ENCODE measurements at regions not wholly inside any gene's neighbourhood (a gene's known extent, or its start where the extent isn't known, plus 50 kb on each side); places are given as distances from the start of the nearest gene placed in this dataset.

DNA sequence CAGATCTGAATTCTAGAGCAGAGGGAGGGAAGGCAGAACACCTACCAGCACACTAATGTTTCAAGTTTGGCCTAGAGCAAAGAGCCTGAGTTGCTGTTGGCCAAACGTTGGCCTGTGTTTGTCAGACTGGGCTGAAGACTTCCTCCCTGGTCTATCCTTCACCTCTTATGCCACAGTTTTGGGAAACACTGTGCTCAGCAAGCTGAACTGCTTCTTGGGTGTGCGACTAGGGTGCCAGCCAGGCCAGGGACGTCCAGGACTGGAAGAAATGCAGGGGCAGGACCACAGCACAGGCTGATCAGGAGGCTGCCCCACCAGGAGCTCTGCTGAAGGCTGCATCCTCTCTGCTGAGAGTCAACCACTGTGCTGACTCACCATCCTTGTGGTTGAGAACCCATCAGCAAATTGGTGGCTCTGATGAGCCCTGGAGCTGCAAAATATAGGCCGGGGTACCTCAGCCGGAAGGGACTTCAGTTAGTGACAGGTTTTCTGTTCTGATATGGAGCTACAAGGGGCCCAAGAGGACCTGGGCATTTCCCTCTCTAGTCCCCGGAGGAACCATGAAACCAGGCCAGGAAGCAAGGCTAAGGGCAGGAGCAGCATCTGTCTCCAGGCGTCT is 131.6 kb upstream of the RASGRP1 start:
- no peak for DNase-seq (ENCODE audit: low read depth in 2 of 2)

DNA sequence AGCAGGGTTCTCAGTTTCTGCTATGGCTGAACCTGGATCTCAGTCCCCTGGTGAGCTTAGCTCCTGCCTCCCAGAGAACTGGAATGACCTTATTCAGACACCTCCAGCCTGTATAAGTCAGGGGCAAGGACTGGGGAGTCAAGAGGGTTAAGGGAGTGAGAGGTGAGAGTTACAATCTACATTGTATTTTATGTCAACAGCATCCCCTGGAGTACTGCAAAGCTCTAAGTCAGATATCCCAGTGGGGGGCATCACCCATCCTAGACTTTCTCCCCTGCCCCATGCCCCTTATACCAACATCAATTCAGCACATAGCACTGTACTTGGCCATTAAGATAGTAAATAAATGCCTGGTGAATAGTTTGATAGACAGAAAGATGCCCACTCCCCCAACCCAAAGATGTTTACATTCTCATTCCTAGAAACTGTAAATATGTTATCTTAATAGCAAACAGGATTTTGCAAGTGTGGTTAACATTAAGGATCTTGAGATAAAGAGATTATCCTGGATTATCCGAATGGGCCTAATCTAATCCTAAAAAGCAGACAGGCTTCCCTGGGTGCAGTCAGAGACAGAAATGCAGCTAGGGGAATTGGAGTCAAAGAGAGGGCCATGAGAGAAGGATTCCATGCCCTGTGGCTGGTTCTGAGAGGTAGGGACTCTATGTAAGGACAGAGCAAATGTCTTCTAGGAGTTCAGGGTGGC is 132.3 kb upstream of the RASGRP1 start:
- DNase-seq (ENCODE audit: low read depth in 2 of 2), result no peak

DNA sequence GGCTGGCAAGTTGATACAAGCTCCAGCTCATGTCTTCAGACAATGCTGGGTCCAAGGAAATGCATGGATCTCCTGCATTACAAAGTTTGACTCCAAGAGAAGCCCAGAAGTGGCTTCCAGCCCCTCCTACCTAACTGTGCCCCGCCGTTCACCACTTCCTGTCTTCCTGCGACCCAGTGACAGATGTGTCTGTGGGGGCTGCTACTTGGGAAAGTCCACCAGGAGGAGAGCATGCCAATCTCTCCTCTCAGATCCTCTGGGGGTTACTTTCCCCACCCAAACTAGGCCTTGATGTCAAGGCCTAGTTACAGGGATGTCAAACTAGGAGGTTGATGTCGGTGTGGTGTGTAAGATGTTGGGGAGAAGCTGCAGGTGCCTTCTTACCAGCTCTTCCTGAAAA is 133.6 kb upstream of the RASGRP1 start:
- DNase-seq (ENCODE audit: low read depth in 2 of 2), result no peak

DNA sequence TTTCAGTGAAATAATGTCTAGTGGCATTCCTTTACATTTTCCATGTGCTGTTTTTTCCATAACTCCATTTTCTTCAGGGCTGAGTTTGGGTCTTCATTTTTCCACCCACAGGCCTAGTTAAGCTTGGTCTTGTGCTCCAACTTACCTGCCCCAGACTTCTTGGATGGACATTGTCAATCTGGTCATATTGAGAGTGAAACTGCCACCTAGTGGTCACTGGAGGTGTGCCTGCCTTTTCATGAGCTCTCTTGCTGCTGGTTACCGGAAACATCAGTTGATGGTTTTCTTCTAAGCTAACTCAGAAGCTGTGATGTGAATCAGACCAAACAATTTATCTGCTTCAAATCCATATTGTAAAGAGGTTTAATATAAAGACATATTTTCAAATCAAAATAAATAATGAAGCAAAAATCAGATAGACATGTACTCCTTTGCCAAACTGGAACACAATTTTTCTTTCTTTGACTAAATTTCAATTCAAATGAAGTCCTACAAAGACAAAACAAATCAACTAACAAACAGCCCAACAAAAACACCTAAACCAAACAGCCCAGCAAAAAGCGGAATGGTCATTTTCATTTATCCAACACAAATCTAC is 135.1 kb upstream of the RASGRP1 start:
- no peak for DNase-seq (ENCODE audit: low read depth in 2 of 2)

DNA sequence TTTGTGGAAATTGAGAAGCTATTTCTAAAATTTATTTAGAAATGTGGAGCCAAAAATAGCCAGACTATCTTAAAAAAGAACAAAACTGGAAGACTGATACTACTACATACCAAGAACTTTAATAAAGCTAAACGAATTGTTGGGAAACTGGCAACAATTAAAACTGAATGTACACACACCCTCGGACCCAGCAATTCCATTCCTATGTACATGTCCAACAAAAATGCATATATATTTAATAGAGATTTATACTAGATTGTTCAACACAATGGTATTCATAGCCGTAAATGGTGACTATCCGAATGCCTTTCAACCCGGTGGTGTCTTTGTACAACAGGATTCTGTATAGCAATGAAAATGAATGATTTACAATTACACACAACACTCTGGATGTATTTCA is 136.5 kb upstream of the RASGRP1 start:
- DNase-seq (ENCODE audit: low read depth in 2 of 2), result peak; percentile 73 to 78

DNA sequence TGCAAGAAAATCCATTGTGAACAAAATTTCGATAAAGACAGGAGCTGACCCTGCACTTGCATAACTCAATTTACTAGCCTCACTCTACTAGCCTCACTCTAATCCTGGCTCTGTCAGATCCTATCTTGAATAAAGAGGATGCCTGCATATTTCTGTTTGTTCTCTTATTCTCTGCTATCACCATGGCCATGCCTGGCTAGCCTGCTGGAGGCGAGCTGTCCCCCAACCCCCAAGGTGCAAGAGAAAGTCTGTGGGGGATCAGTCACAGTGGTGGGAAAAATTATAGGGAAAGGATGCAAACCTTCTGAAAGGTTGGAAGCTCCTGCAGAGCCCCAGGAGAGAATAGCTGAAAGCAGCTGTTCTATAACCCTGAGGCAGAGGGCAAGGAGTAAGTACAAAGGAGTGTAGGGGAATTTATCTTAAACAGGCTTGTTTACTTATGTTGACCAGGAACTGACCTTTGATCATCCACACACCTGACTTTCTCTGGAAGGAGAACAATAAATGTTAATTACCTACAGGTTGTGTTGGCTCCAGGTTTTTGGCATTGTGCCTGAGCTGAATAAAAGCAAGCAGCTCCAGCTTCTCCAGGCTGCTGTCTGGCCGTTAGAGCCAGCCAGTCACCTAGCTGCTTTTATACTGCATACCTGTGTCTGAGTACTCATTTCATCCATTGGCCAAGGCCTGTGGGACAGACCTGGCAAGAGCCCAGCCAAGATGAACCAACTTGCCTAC is 137.7 kb upstream of the RASGRP1 start:
- DNase-seq (ENCODE audit: low read depth in 2 of 2), result no peak

DNA sequence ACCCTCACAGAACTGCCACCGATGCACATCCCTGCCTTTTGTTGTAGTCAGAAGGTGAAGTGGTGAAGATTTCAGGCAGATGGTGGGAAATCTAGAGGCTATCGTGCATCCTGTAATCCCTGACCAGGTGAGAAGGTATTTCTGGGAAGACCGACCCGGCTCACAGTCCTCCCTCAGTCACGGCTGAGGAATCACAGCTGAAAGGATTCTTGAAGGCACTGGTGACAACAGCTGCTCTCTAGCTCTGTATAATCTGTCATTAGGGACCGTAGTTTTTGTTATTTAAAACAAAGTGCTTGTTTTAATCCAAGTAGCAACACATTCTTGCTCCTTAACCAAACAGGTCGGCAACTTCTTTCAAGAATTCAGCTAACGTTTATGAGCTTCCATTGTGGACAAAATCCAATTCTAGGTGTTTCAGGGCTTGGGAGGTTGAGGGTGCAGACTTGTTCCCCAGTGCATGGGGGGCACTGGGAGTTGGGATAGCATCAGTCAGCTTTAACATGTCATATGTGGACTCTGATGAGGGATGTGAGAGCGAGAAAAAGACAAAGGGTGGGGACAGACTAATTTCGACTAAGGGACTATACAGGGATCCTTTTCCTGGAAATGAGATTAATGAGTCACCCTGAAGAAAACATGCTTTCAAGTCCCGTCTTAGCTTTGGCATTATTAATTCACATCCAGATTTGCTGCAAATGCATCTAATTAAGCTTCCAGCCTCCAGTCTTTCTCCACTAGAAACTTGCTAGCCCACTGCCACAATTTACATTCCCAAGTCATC is 141.0 kb upstream of the RASGRP1 start:
- DNase-seq (ENCODE audit: low read depth in 2 of 2), result no peak

DNA sequence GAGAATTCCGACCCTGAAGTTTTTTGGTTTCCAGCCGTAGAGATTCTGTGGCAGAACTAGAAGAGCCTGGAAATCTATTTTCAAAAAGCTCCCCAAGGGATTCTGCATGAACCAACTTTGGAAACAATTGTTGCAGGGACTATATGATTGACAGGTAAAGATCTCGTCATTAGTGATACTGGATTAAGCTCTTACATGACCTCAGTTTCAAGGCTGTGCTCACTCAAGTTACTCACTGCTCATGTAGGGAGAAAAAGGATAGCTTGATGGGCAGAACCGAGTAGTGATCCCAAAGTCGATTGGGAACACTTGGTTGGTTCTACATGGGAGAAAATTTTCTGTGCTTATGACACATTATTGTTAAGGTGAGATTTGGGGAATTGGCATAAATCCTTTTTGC is 142.3 kb upstream of the RASGRP1 start:
- DNase-seq (ENCODE audit: low read depth in 2 of 2), result no peak

DNA sequence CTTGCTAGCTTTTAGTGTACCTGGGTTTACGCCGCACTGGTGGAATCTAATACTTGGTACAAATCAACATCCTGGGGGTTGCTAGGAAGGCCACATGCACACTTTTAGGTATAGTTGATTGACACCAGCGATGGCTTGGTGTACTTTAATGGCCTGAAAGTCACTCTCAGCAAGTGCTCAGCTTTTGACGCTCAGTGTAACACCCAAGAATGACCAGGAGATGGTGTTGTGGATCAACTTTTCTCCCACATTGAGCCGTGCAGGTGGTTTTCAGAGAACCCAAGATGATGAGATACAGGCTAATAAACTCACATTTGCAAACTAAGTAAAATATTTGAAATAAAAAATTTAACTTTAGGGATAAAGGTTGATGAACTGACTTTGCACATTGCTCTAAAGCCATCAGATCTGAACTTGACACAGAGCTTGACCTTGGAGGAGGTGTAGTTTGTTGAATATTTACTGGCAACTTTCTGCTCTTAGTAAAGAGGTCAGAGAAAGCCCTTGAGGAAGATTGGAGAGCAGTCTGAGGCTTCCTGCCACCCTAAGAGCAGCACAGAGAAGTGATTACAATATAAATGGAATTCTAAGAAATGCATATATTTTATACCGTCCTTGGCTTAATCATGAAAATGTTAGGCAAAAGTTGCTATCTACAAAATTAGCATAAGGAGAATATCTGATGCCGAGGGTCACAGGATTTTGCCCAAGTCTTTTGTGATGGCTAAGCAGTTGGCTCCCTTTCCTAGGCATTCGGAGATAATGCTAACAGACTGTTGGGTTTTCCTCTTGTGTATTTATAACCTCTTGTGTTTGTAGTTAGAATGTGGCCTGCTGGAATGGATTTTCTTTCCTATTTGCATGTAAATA is 143.4 kb upstream of the RASGRP1 start:
- peak; percentile 60 to 66 for DNase-seq (ENCODE audit: low read depth in 2 of 2)

DNA sequence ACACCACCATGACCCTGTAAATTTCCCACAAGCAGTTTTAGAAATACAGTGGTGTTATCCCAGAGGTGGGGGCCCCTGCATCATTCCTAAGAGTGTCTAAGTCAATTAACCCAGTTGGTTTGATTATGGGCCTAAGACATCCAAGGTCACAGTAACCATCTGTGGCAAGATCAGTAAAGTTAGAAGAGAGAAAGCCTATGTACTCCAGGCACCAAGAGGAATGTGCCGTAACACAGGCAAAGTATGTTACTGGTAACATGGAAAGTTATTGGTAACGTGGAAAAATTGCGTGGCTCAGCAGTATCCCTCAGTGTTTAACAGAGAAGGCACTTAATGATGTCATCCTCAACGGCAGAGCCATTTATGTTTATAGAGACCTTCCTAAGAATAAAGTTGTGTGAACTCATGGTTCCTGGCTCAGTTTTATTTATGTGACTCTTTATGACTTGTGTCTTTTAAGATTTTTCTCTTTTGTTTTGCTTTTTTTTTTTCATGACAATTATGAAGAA is 144.1 kb upstream of the RASGRP1 start:
- no peak for DNase-seq (ENCODE audit: low read depth in 2 of 2)

DNA sequence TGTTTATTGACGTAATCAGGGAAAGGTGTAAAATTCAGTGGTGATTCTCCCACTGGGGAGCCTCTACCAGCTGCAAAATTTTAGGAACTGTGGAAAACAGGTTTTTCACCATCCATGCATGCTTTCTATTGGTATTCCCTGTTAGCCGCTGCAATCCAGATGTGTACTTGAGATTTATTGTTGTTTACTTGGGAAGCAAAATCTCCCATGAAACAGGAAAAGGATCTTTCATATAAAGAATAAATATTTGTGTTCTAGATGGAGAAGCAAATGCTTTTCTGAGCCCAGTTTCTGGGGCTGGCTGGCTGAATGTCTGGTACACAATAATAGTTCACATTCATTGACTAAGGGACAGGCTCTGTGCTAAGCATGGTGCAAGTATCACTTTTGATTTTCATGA is 144.6 kb upstream of the RASGRP1 start:
- DNase-seq (ENCODE audit: low read depth in 2 of 2), result no peak

DNA sequence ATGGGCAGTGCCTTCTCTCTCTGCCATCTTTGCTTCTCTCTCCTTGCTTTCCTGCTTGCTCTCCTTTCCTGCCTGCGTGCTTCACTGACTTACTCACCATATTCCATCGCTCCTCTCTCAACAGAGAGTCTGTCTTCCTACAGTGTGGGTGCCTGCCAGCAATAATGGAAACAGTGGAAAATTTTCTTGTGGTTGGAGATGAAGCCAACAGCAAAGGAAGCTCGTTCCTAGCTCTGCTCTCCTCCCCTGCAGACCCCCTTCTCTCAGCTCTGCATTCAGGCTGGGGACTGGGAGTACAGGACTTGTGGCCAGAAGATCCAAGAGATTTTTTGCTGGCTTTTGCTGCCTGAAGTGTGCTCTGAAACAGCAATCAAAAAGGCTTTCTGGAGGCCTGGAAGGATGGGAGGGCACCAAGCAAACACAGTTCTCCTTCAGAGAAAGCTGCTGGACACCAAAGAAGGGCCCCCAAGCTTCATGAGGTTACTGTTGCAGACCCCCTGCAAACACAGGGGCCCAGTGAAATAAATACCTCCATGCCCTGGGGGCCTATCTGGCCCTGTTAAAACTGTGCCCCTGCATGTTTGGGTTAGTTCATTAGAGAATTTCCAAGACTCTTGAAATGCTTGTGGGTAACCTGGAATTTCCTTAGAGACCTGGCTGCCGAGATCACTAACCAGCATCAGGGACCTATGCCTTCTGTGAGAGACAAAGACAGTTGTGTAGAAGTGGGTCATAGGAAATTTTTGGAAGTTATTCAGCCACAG is 149.9 kb upstream of the RASGRP1 start:
- DNase-seq (ENCODE audit: low read depth in 2 of 2), result peak; percentile 99

DNA sequence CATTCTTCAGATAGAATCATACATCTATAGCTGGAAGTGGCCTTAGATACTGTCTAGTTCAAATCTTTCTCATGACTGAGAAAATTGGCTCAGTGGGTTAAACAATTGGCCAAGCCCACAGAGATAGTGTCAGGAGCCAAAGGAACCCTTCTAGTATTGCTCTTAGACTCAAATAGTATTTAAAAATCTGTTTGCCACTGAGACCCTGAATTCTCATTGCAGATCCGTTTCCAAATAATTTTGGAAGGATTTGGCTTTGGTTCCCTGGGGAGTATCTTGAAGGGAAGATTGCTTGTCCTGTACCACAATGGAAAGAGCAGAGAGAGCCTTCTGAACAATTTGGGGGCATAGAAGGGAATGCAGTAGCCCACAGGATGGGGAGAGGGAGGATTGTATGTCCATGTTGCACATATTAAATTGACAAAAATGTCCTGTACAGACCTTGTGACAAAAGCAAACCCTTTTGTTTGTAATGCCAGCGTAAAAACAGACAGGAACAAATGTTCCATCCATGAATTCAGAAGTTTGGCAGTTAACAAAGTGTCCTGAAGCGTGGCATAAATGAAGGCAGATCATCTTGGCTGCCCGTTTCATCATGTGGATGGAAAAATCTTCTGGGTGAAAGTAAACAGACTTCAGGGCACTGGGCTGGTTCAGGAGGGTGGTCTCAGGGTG is 156.4 kb upstream of the RASGRP1 start:
- DNase-seq (ENCODE audit: low read depth in 2 of 2), result no peak

DNA sequence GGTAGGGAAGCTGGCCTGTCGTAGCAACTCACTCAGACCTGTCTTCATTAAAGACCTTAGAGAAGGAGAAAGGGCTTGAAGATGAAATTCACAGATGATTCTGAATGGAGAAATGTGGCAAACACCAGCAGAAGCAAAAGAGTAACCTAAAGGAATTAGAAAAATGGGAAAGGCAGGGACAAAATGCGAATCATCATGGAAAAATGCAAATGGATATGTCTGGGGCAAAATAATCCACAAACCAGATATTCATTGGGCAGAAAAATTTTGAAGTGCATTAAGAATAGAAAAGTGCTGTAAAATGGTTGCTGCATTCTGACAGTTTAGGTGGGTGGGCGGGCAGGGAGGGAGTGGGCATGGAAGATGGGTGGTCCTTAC is 156.9 kb upstream of the RASGRP1 start:
- peak; percentile 47 to 56 for DNase-seq (ENCODE audit: low read depth in 2 of 2)

DNA sequence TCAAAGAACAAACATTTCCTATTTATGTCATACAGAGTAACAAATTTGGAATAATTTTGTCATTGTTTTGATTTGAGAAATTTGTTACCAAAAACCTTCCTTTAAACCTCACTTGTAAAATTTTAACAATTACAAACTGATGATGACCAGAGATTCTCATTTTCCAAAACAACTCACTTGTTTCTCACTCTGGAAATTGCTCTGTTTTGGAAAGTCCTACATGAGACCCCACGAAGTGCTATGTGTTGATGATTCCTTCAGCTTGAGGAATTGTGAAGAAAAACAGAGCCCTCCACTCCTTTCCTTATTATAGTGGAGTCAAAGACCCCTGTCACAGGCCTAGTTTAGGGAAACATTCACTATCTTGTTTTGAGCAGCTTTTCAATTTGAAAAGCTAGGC is 157.6 kb upstream of the RASGRP1 start:
- DNase-seq (ENCODE audit: low read depth in 2 of 2), result no peak

DNA sequence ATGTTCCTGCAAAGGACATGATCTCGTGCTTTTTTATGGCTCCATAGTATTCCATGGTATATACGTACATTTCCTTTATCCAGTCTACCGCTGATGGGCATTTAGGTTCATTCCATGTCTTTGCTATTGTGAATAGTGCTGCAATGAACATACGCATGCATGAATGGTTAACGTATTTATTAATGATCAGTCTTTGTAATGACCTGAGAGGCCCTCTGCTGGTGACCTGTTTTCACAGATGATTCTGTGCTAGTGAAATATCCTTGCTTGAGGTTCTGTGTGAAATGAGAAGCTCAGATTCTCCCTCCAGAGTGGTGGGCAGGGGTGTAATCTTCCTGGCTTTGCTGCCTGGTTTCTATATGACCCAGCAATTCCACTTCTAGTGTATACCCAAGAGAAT is 160.2 kb upstream of the RASGRP1 start:
- DNase-seq (ENCODE audit: low read depth in 2 of 2), result no peak

DNA sequence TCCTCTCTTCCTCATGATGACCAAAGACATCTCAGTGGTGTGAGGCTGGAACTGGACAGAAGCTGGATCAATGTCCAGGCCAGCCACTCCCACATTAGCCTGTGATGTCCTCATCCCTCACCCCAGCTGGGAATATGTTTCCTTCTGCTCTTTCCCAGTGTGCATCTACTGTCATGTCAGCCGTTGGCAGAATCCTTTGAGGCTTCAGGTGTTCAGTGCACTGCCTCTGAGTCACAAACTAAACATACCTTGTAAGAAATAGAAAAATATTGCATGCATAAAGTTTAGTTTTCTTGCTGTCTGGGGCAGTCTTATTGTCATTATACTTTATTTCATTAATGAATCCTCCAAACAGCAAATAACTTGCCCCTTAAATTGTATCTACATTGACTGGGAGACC is 161.6 kb upstream of the RASGRP1 start:
- DNase-seq (ENCODE audit: low read depth in 2 of 2), result no peak

DNA sequence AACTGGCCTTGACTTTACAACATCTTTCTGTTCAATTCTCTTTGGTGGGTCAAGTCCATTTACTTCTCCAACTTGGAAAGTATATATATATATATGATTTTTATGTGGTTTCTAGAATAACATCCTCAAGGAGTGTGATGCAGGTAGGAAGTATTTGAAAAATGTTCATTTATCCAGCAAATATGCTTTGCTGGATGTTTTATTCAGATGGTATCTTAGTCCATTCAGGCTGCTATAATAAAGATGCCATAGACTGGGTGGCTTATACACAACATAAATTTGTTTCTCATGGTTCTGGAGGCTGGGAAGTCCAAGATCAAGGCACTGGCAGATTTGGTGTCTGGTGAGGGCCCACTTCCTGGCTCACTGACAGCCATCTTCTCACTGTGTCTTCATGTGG is 168.7 kb upstream of the RASGRP1 start:
- no peak for DNase-seq (ENCODE audit: low read depth in 2 of 2)

DNA sequence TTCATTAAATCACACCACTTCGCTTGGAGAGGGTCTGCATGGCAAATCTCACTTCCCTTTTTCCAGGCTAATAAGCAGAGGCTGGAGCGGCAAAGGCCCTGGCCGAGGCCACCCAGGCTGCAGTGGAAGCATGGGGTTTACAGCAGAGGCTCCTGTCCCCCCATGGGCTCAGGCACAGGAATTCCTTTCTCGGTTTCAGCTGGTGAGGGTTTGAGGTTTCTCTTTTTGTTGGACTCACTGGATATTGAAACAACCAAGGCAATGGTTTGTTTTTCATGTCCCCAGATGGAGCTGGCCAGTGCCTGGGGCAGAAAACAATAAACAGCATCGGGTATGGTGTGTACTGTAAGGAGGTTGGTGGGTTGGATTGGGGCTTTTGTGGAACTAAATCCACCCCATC is 175.6 kb upstream of the RASGRP1 start:
- DNase-seq (ENCODE audit: low read depth in 2 of 2), result no peak

Data from fibroblast of skin of left quadriceps (primary cell).